B cell (primary cell): ENCODE measurements at regions not wholly inside any gene's neighbourhood (a gene's known extent, or its start where the extent isn't known, plus 50 kb on each side); places are given as distances from the start of the nearest gene placed in this dataset.

Source experiments
- ATAC-seq: fragments of 200-7000 bp; cut with Tn5 transposase; one replicate; pipeline ENCODE4 v1.10.0; 2021; ENCODE audit warnings: low read depth, mild to moderate bottlenecking, moderate number of reproducible peaks, moderate library complexity
- CTCF ChIA-PET: fragments of 350-600 bp; sonication (Branson Sonifier 250); formaldehyde crosslinking; loops from one replicate; lab custom pipeline; 2021; ENCODE audit warnings: antibody characterized with exemption, inconsistent platforms; lab: Charles Lee
- POLR2A ChIA-PET: fragments of 350-600 bp; sonication (Branson Sonifier 250); formaldehyde crosslinking; loops from one replicate; lab custom pipeline; 2021; ENCODE audit warnings: antibody characterized with exemption; lab: Charles Lee
- DNase-seq: peaks from one replicate; pipeline ENCODE4 v3.0.0; 2013
- H2AFZ ChIP-seq: 2 replicates; pipeline ENCODE4 v1.6.1; 2012; ENCODE audit warnings: mild to moderate bottlenecking, low read depth, low read length; ENCODE audit not compliant: insufficient read depth, poor library complexity, severe bottlenecking
- H3K27ac ChIP-seq, 2 donors: 1 replicate in 1 of 2; 2 replicates in 1 of 2; pipeline ENCODE4 v1.5.1; 2012 to 2013; ENCODE audit warnings: low read length in 2 of 2, mild to moderate bottlenecking in 2 of 2, moderate library complexity in 1 of 2
- H3K27me3 ChIP-seq, 4 experiments: fragments of 200-600 bp in 1 of 4; sonication (generic) in 1 of 4; replicated peaks in 1 of 4; 1 replicate in 2 of 4; 2 replicates in 2 of 4; pipeline versions ENCODE4 v1.6.1 to v1.7.0; 2013 to 2016; ENCODE audit warnings: low read length in 3 of 4, mild to moderate bottlenecking in 2 of 4, mixed read lengths in 1 of 4, moderate library complexity in 1 of 4; ENCODE audit not compliant: insufficient read depth in 4 of 4, control insufficient read depth in 3 of 4; ENCODE audit errors: control extremely low read depth in 1 of 4
- H3K36me3 ChIP-seq, 2 experiments: replicated peaks in 1 of 2; 1 replicate in 1 of 2; 2 replicates in 1 of 2; pipeline versions ENCODE4 v1.6.1 to v1.7.1; 2013; ENCODE audit warnings: low read length in 1 of 2; ENCODE audit not compliant: insufficient read depth in 2 of 2, control insufficient read depth in 1 of 2; ENCODE audit errors: control extremely low read depth in 1 of 2, extremely low read depth in 1 of 2
- H3K4me1 ChIP-seq, 2 donors: fragments of 200-600 bp in 1 of 2; sonication (generic) in 1 of 2; 1 replicate in 1 of 2; 2 replicates in 1 of 2; pipeline versions ENCODE4 v1.5.1 to v1.6.1; 2013 to 2017; ENCODE audit warnings: low read length in 2 of 2; ENCODE audit not compliant: control insufficient read depth in 2 of 2, insufficient read depth in 2 of 2
- H3K4me2 ChIP-seq: replicated peaks from 2 replicates; pipeline ENCODE3; 2012; ENCODE audit warnings: mild to moderate bottlenecking, low read depth, low read length; ENCODE audit not compliant: poor library complexity, severe bottlenecking
- H3K4me3 ChIP-seq, 5 experiments: fragments of 200-600 bp in 1 of 5; sonication (generic) in 1 of 5; 1 replicate in 3 of 5; 2 replicates in 2 of 5; pipeline versions ENCODE4 v1.5.1 to v1.7.0; 2011 to 2016; ENCODE audit warnings: low read length in 4 of 5, mild to moderate bottlenecking in 4 of 5, low read depth in 2 of 5, control low read depth in 1 of 5, moderate library complexity in 1 of 5; ENCODE audit not compliant: insufficient read depth in 1 of 5; ENCODE audit errors: control extremely low read depth in 1 of 5, extremely low read depth in 1 of 5
- H3K79me2 ChIP-seq: fragments of 200-600 bp; sonication (generic); one replicate; pipeline ENCODE4 v1.6.0; 2016; ENCODE audit warnings: low read length; ENCODE audit not compliant: control insufficient read depth, insufficient read depth
- H3K9ac ChIP-seq: fragments of 200-600 bp; sonication (generic); 2 replicates; pipeline ENCODE4 v1.6.1; 2017; ENCODE audit warnings: mild to moderate bottlenecking, low read length, moderate library complexity
- H3K9me3 ChIP-seq, 3 donors: one replicate each; pipeline versions ENCODE4 v1.6.1 to v1.7.1; 2013; ENCODE audit warnings: low read length in 2 of 3; ENCODE audit not compliant: control insufficient read depth in 2 of 3, insufficient read depth in 1 of 3; ENCODE audit errors: control extremely low read depth in 1 of 3
- H4K20me1 ChIP-seq: 2 replicates; pipeline ENCODE4 v1.6.0; 2012; ENCODE audit warnings: mild to moderate bottlenecking, low read length; ENCODE audit not compliant: insufficient read depth, control insufficient read depth, poor library complexity, severe bottlenecking
- H3K27ac Mint-ChIP-seq: one replicate; pipeline ENCODE4 v1.8.0; 2021; ENCODE audit warnings: mixed read lengths
- H3K27me3 Mint-ChIP-seq: one replicate; pipeline ENCODE4 v1.8.0; 2021; ENCODE audit warnings: mixed read lengths
- H3K4me1 Mint-ChIP-seq: one replicate; pipeline ENCODE4 v1.8.0; 2021; ENCODE audit warnings: mixed read lengths
- H3K4me3 Mint-ChIP-seq: one replicate; pipeline ENCODE4 v1.8.0; 2021; ENCODE audit warnings: mixed read lengths
- H3K9me3 Mint-ChIP-seq: one replicate; pipeline ENCODE4 v1.8.0; 2022; ENCODE audit warnings: mixed read lengths; ENCODE audit not compliant: insufficient read depth
- CTCF ChIP-seq: fragments of 200-600 bp; IDR thresholded peaks from one replicate; pipeline ENCODE4 v1.8.0; 2022; ENCODE audit warnings: antibody characterized with exemption, mild to moderate bottlenecking
- EZH2 ChIP-seq: IDR thresholded peaks from 2 replicates; pipeline ENCODE4 v1.6.1; 2012; ENCODE audit warnings: borderline replicate concordance, low read depth, mild to moderate bottlenecking, moderate library complexity, low read length; ENCODE audit not compliant: insufficient read depth, poor library complexity, severe bottlenecking
- WGBS: methylation state at CpG from one replicate; pipeline ENCODE4 v1.1.5; 2013; ENCODE audit warnings: missing lambda C conversion rate; ENCODE audit not compliant: insufficient coverage; 5-methylcytosine and 5-hydroxymethylcytosine counted together
- intact Hi-C: fragments of 100-400 bp; cut with micrococcal nuclease; formaldehyde crosslinking; loops from one replicate; pipeline ENCODE4 v1.10.0; 2022

- H3K4me3 ChIP-seq, result no peak overlapping the region
- Mint-ChIP-seq H3K27me3 (peaks cover 27% of the 10 kb centered on the region), H3K4me3 (no peak overlapping the region), H3K4me1 (peaks cover 3% of the 10 kb centered on the region), H3K27ac (no peak overlapping the region), H3K9me3 (no peaks in the 10 kb centered on the region)
- TF ChIP-seq EZH2 (no peak), CTCF (no peak)
- peaks cover 0 to 5% (median 3%) of the 10 kb centered on the region in 3 donors for H3K9me3 ChIP-seq
- no peaks in the 10 kb centered on the region for H4K20me1 ChIP-seq
- POLR2A ChIA-PET, result no interaction called here
- no peaks in the 10 kb centered on the region for H3K27me3 ChIP-seq
- no peak for ATAC-seq
- no peak overlapping the region for H2AFZ ChIP-seq
- no peaks in the 10 kb centered on the region for H3K79me2 ChIP-seq
- H3K4me1 ChIP-seq, result no peaks in the 10 kb centered on the region
- H3K4me2 ChIP-seq, result no peak overlapping the region
- H3K36me3 ChIP-seq, result no peaks in the 10 kb centered on the region
- no peak for DNase-seq
- CTCF ChIA-PET, result interaction anchor here (0.6 kb wide), 1 partner anchor 258 kb away, joined by 3 read pairs; no protein-coding TSS in a partner anchor
- H3K27ac ChIP-seq, result no peak overlapping the region
- intact Hi-C loops, result no loop called here
- H3K9ac ChIP-seq, result no peak overlapping the region
- no CpG with 5 or more reads among the region's 1 CpG for WGBS
Measured at GRCh38 chr2:45232818-45233217, 223.6 kb upstream of the SIX2 start.

- peaks cover 2 to 4% of the 10 kb centered on the region in 2 donors for H3K4me1 ChIP-seq
- intact Hi-C loops, result no loop called here
- ChIA-PET CTCF (no interaction called here), POLR2A (no interaction called here)
- H3K4me2 ChIP-seq, result no peak overlapping the region
- no peaks in the 10 kb centered on the region for H3K79me2 ChIP-seq
- Mint-ChIP-seq H3K9me3 (no peaks in the 10 kb centered on the region), H3K4me3 (no peak overlapping the region), H3K27ac (no peak overlapping the region), H3K4me1 (peaks cover 4% of the 10 kb centered on the region), H3K27me3 (peaks cover 14% of the 10 kb centered on the region)
- H3K27me3 ChIP-seq, result peaks cover 0 to 6% (median 1%) of the 10 kb centered on the region in 4 experiments
- TF ChIP-seq CTCF (no peak), EZH2 (no peak)
- no peak overlapping the region for H2AFZ ChIP-seq
- no peaks in the 10 kb centered on the region for H3K36me3 ChIP-seq
- H3K4me3 ChIP-seq, result no peak overlapping the region
- no peaks in the 10 kb centered on the region for H4K20me1 ChIP-seq
- DNase-seq, result no peak
- peaks cover 0 to 9% (median 8%) of the 10 kb centered on the region in 3 donors for H3K9me3 ChIP-seq
- H3K27ac ChIP-seq, result no peak overlapping the region
- 83% methylated on average over 1 of the region's 1 CpG for WGBS
- no peak for ATAC-seq
- no peak overlapping the region for H3K9ac ChIP-seq
Measured at GRCh38 chr2:45229411-45229810, 220.2 kb upstream of the SIX2 start.
